ENCODE measurements at regions not wholly inside any gene's neighbourhood (a gene's known extent, or its start where the extent isn't known, plus 50 kb on each side); places are given as distances from the start of the nearest gene placed in this dataset.

DNA sequence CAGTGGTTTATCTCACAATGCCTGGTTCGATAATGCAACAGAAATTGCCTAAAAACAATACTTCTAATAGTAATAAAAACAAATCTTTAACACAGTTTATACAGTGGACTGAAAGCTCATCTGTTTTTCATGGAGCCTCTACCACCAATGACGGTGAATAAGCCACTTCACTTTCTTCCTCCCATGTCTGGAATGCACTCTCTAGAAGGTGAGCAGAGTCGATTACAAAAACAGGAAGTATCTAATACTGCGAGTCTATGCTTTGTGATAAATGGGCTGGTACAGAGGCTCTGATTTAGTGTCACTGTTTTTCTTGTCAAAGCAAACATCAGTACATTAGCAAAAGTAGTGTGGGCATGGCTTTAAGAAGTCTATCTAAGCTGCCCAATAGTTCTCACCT is 1348.6 kb upstream of the SLC10A2 start:
- DNase-seq, result no peak

DNA sequence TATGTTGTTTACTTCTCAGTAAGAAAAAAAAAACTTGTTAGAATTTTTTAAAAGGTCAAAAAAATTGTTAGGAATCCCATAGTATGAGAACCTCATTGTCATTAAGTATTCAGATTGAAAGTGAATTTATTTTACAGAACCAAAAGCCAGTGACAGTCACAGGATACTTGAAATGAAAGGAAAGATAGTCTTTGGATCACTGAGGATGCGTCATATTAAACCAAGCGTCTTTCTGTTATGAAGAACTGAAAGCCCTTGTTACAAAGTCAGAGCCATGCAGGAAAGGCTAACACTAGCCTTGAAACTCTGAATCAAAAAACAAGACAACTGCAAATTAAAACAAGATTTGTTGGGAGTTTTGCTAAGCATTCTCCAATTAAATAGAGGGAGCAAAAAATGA is 1348.0 kb upstream of the SLC10A2 start:
- no peak for DNase-seq

DNA sequence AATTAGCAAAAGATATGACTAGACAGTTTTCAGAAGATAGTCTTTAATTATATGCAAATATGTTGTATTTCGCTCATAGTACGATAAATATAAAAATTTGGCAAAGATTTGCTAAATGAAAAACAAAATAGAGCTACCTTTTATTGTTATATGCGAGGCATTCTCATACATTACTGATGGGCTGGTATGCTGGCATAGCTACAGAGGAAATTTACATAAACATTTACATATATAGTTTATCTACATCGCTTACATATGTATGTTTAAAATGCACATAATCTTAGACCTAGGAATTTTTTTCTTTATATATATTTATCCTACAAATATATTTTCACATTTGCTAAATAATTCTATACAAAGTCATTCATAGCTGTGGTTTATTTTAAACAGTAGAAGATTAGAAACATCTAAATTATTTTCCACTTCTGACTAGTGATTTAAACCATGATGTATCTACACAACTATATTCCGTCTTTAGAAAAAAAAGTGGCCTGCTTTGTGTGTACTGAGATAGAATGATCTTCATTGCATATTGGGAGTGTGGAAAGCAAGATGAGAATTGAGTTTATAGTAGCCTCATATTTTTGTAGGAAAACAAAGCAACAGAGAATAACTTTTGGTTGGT is 1345.0 kb upstream of the SLC10A2 start:
- no peak for DNase-seq

DNA sequence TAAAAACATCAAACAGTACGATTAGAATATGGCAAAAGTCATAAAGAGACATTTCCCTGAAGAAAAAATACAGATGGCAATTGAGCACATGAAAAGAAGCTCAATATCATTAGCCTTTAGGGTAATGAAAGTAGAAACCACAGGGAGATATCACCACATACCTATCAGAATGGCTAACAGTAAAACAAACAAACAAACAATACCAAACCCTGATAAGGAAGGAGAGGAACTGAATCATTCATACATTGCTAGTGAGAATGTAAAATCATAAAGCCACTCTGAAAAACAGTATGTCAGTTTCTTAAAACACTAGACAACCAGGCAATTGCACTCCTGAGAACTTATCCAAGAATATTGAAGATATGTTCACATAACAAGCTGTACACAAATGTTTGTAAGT is 1342.5 kb upstream of the SLC10A2 start:
- DNase-seq, result no peak

DNA sequence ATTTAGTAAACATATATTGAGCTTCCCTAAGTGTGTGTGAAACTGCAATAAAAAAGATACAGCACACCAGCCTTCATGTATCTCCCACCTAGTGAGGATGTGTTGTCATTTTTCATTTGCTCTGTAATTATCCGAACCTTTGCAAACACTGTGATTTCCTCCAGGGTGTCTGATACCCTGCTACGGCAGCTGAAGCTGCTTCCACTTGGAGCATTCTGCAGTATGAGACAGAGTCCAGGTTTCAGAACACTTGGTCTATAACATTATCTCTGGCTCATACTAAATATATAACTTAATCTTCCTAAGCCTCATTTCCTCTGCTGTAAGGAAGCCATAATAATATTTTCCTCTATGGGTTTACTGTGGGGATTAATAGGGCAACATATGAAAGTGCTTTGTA is 1338.1 kb upstream of the SLC10A2 start:
- no peak for DNase-seq

DNA sequence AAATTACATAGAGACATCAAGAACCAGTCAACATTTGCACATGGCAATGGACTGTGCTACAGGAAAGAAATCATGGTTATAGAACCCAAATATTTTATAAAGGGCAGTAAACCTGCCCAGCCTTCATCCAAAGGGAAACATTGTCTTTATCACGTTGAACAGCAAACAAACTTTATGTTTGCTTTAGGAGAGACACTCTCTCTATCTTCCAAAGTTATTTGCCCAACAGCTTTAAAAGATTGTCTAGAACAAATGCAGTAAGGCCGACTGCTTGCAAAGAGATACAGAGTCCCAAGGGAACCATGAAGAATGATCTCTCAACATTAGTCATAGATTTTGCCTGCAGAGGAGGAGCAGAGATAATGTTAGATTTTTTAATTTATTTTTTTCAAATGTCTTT is 1323.5 kb upstream of the SLC10A2 start:
- DNase-seq, result no peak

DNA sequence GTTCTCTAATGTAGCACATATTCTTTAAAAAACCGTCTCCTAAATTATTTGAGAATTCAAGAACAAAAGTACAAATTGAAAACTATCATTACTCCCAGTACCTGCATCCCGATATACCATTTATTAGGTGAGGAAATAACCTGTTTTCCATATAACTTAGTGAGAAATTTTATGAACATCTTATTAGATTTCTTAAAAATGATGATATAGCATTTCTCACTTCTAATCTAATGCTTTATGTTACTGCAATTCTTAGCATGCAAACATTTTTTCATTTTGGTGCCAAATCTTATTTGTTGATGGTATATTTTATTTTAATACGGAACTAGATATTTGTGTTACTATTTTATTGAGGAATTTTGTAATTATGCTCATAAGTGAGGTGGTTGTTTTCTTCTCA is 1321.3 kb upstream of the SLC10A2 start:
- no peak for DNase-seq

DNA sequence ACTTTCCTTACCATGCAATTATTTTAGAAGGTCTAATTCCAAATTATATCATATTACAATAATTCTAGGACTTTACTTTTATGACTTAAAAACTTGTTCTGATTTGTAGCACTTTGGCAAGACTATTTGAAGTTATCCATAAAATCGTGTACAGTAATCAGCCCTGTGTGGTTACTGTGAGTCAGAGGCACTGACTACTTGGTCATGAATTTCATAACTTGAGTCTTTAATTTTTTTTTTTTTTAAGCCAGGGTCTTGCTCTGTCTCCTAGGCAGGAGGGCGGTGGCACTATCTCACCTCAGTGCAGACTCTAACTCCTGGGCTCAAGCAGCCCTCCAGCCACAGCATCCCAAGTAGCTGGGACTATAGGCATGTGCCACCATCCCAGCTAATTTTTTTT is 1319.2 kb upstream of the SLC10A2 start:
- DNase-seq, result no peak

DNA sequence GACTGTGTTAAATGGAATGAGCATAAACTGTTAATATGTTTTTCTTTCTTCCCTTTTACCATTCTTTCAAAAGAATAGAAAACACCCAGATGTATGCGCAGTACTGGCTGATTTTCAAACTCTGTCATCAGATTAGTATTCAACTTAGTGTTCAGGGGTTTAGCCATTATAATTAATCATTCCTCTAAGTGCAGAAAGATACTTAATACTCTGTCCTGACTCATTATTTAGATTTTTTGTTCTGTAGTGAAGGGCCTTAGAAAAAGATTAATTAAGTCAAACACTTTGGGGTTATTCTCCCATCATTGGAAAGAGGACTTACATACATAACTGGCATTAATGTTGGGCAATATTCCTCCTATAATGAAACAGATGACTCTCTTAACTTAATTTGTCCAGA is 1316.7 kb upstream of the SLC10A2 start:
- DNase-seq, result no peak

DNA sequence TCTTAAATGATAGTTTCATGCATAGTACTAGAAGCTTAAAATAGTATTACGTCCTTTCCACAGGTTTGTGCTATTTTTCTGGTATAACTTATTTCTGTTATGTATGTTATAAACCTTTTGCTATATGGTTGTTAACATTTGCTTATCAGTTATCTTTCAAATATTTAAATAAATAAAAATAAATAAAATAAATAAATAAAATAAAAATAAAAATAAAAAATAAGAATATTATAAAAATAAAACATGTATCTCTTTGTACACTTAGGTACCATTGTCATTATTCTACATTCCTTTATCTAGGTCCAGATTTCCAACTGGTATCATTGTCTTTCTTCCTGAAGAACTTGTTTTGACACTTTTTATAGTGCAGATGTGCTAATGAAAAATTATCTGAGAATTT is 1310.4 kb upstream of the SLC10A2 start:
- DNase-seq, result no peak

DNA sequence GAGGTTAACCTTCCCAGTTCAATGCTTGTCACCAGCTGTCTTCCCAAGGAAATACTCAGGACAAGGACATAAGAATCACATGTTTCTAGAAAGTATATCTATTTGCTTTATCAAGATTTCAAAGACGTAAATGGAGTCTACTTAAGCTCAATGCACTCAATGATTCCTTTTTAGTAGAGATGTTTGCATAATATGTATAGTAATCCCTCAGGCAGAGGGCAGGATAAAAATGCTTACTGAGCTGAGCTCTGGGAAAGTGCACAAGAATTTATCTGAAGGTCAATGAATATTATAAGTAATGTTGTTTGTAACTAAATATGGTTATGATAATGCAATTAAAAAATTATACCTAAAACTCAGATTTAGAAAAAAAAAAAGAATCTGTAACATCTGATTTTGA is 1309.4 kb upstream of the SLC10A2 start:
- no peak for DNase-seq

DNA sequence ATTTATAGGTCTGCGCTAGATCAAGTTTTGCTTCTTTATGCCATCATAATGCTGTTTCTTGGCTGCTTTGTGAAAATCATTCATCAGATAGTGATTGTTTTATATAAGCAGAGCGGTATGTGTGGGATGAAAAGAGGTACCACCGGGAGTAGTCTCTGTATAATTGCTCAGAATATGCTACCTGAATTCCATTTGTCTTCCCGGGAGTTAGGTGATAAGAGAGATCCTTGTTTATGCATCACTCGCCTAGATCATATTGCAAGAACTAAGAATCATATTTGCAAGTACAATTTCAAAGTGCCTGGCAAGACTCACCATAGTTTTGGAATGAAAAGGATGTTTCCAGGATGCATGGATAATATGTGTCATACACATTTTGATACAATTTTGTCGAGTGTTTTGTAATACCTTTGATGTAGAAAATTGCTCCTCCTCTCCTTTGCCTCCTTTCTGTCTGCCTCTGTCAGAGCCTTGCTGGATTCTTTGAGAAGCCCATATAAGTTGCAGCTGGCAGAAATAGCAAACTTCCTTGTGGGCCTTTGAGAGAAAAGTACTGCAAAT is 1306.0 kb upstream of the SLC10A2 start:
- no peak for DNase-seq

DNA sequence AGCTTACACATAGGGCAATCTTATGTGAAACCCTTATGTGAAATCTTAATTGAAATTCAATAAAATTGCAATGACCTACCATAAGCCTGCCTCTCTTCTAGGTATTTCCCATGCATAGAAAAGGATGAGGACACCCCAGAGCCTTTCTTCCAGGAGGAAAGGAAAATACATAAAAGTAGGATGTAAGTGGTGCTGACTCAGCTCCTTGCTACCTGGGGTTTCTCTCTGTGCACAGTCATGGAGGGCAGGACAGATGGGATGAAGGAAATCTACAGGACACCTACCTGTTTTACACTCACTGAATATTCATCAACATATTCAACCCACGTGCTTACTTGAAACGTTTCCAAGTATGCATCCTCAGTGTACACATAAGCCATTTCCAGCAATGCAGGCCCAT is 1299.2 kb upstream of the SLC10A2 start:
- DNase-seq, result no peak

DNA sequence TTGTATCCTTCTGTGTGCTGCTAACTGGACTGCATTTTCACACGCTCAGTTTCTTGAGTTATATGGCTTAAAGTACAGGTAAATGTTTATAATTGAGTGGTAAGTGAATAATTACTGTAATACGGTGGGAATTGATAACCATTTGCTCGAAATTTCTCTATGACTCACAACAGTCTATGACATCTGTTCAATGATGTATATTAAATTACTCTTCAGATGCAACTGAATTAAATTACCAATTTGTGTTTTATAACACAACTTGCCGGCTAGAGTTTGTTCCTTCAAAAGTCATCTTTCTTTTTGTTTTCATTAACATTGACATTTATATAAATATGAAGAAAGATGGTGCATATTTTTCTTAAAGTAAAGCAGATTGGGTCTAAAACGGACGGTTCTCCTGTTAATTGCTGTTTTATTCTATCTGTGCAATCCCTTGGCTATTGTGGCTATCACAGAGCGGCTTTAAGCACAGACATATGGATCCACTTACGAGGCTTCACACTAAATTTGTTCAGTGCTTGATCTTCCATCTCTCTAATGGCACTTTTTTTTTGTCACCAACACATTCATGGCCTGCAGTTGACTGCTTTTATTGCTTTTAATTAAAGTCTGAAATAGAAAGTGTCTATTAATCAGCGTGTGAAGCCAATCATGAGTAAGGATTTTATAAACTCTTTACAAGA is 1291.6 kb upstream of the SLC10A2 start:
- no peak for DNase-seq

DNA sequence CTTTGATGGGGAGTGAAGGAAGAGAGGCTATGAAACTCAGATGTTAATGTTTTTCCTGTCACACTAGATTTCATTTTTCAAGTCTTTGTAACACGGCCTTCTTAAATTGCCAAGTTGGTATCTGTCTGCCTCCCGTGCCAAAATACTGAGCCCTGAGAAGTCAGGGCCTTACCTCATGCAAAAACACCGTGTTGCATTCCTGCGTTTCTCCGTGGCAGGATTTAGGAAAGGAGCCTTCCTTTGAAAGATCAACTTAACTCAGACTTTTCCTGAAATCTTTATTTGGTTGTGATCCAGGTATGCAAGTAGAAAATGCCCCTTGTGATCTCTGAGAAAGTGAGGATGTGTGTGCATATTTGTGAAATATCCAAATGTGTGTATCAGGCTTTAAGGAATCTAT is 1291.0 kb upstream of the SLC10A2 start:
- DNase-seq, result no peak

DNA sequence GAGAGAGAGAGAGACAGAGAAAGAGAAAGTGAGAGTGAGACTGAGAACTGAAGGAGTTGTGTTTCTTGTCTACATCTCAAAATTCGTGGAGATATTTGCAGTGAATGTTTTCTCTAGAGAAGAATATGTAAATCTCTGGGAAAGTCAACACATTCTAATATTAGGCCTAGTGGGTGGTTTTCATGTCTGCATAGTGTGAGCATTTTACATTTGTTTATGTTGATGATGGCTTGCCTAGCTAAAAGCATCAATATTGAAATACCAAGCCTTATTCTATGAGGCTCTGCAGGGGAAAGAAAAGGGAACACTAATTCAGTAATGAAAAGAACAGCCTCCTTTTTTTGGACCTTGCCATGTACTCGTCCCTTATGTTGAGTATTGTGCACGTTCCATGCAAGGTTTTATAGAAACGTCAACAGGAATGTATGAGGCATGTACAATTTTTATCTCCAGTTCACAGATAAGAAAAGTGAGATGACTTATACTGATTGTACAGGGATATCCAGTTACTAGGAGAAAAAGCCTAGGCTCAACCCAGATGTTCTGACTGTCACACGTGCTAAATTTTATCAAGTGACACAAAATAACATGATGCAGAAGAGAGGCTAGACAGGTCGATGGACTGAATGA is 1288.9 kb upstream of the SLC10A2 start:
- no peak for DNase-seq

DNA sequence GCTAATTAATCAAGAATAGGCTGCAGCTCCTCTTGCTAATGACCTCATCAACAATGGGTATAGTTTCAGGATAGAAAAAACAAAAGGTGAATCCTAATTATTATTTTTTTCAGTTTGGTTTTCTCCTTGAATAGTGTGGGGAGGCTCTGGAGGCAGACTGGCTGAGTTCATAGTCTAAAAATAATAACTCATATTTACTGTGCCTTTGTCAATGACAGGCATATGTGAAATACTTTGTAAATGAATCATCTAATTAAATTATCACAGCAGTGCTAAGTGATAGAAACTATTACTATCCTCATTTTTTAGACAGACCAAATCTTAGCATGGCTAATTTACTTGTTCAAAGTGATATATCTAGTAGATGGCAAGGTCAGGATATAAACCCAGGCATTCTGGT is 1261.0 kb upstream of the SLC10A2 start:
- DNase-seq, result no peak

DNA sequence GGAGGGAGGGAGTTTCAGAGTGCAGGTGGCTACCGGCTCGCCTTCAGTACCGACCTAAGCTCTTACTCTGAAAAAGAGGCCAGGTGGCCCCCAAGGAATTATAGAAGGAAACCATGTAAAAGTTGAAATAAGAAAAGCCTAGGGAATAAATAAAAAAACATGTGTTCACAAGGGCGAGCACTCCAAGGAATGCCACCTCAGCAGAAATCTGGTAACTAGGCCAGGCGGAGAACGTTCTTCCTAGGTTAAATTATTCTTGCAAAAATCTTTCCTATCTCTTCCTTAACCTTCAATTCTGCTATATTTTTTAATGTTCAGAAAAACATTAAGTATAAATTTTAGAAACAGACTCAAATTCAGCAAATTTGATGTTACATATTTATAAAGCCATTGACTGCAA is 1260.3 kb upstream of the SLC10A2 start:
- no peak for DNase-seq

DNA sequence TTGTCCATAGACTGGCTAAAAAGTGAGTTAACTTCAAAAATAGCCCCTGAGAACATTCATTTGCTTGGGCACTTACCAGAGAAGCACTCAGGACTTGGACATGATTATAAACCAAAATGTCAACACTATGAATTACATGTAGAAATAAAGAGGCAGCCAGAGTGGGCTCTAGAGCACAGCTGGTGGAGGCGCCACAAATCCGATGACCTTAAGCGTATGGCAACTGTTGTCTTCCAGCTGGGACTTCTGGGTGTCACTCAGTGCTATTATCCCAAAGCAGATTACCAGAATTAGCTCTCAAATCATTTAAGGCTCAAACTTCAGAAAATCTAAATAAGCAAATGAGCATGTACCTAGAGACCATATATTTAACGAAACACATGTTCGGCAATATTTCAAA is 1255.5 kb upstream of the SLC10A2 start:
- DNase-seq, result no peak

DNA sequence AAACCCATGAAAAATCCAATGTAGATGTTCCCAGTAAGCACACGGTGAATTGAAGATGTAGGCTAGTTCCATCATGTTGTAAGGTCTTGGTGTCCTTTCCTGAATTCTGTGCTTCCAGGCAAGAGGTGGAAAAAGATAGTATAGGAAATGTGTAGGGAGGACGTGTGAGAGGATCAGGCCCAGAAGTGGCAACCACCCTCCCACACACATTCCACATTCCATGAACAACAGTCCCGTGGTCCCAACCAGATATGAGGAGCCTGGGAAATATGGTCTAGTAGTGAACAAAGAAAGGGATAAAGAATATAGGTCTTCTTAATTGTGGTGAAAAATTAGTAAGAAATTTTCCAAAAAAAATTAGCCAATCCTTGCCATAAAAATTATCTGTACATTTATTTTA is 1254.2 kb upstream of the SLC10A2 start:
- DNase-seq, result no peak

DNA sequence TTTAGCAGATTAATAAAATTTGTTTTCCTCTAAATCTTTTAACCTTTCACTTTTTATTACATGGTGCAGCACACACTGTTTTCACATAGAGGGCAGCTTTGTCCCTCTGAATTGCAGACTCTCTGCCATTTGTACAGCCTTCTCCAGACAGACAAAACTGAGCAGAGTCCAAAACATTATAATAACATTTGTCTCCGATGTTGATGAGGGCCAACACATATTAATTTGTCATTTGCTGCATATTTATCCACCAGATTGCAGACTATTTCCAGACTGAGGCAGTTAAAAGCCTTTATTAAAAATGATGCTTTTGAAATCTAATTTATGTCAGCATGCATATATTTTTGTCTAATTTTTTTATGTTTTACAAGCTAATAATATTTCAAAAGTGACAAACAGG is 1251.9 kb upstream of the SLC10A2 start:
- no peak for DNase-seq

DNA sequence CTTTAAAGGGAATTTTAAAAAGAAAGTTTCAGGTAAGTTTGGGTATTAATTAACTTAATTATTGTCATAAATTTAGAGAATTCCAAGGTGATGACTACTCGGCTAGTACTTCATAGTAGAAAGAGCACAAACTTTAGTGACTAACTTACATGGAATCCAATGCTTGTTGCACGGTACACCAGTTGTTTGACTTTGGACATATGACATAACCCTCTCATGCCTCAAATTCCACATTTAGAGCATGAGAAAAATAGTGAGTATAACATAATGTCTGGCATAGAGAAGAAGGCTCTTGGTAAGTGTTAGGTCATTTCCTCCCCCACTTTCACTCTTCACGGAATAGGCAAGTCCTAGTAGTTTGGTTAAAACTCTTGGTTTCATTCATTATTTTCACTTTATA is 1249.4 kb upstream of the SLC10A2 start:
- DNase-seq, result no peak

DNA sequence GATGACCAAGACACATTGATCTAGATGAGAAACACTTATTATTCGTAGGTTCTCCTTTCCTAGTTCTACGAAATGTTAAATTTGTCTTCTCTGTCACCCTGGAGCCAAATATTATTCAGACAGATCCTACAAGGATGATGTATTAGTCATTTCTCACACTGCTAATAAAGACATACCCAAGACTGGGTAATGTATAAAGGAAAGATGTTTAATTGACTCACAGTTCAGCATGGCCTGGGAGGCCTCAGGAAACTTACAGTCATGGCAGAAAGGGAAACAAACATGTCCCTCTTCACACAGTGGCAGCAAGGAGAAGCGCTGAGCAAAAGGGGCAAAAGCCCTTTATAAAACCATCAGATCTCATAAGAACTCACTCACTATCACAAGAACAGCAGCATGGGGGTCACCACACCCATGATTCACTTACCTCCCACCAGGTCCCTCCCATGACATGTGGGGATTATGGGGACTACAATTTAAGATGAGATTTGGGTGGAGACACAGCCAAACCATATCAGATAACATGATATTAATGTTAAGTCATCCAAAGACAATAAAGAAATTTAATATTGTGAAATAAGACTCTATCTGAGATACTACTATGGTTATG is 1248.8 kb upstream of the SLC10A2 start:
- no peak for DNase-seq

DNA sequence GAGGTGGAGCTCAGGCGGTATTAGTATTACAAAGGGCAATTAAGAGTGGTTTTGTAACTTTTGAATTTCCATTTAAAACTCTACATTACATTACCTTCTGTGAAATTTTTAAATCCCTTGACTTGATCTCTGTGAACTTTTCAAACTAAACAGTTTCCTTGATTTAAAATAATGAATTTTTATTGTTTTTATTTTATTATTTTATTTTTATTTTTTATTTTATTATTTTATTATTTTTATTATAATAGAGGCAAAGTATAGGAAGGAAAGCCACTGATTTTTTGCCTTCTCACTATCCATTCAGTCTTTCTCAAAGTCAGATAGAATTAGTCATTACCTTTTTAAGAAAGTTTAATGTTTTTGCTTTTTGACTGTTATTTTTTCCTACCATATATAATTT is 1248.1 kb upstream of the SLC10A2 start:
- DNase-seq, result no peak

All from NCI-H2029 (cell line).